Liver (tissue), 8 donors: ENCODE measurements at regions not wholly inside any gene's neighbourhood (a gene's known extent, or its start where the extent isn't known, plus 50 kb on each side); places are given as distances from the start of the nearest gene placed in this dataset.

Source experiments
- DNase-seq: peaks from one replicate; pipeline ENCODE4 v3.0.0-alpha.2; 2017; ENCODE audit warnings: low spot score
- H3K27ac ChIP-seq, 2 donors: one replicate each; pipeline ENCODE4 v1.7.0; 2013; ENCODE audit warnings: inconsistent platforms in 2 of 2, low read length in 2 of 2, control low read depth in 1 of 2, low read depth in 1 of 2, mild to moderate bottlenecking in 1 of 2
- H3K27me3 ChIP-seq, 4 donors: one replicate each; pipeline versions ENCODE4 v1.6.1 to v1.7.0; 2013; ENCODE audit warnings: low read length in 3 of 4, inconsistent platforms in 1 of 4, mild to moderate bottlenecking in 1 of 4, moderate library complexity in 1 of 4; ENCODE audit not compliant: control insufficient read depth in 4 of 4, insufficient read depth in 4 of 4
- H3K36me3 ChIP-seq, 4 donors: one replicate each; pipeline versions ENCODE4 v1.6.1 to v1.7.0; 2013; ENCODE audit warnings: low read length in 3 of 4, mild to moderate bottlenecking in 3 of 4, low read depth in 1 of 4, moderate library complexity in 1 of 4; ENCODE audit not compliant: control insufficient read depth in 4 of 4, insufficient read depth in 3 of 4
- H3K4me1 ChIP-seq, 4 donors: one replicate each; pipeline versions ENCODE4 v1.6.1 to v1.7.0; 2013; ENCODE audit warnings: low read length in 3 of 4, mild to moderate bottlenecking in 3 of 4, moderate library complexity in 1 of 4; ENCODE audit not compliant: control insufficient read depth in 4 of 4, insufficient read depth in 4 of 4
- H3K4me3 ChIP-seq, 3 donors: one replicate each; pipeline versions ENCODE4 v1.6.1 to v1.7.0; 2013; ENCODE audit warnings: low read length in 3 of 3, control low read depth in 1 of 3, low read depth in 1 of 3, mild to moderate bottlenecking in 1 of 3
- H3K9ac ChIP-seq, 2 donors: one replicate each; pipeline ENCODE4 v1.7.0; 2013; ENCODE audit warnings: low read length in 2 of 2, mild to moderate bottlenecking in 2 of 2, moderate library complexity in 2 of 2, control low read depth in 1 of 2, low read depth in 1 of 2
- H3K9me3 ChIP-seq, 4 donors: one replicate each; pipeline versions ENCODE4 v1.6.1 to v1.7.0; 2013; ENCODE audit warnings: low read length in 3 of 4; ENCODE audit not compliant: control insufficient read depth in 4 of 4
- CTCF ChIP-seq: fragments of 150-350 bp; IDR thresholded peaks from 2 replicates; pipeline ENCODE4 v1.5.1; 2017; ENCODE audit warnings: improper control_type of control experiment, low read depth, low read length; ENCODE audit not compliant: missing input control
- EGR1 ChIP-seq, 2 donors: IDR thresholded peaks; 2 replicates each; pipeline ENCODE4 v1.6.1; 2016 to 2018; ENCODE audit warnings: antibody characterized with exemption in 2 of 2, low read depth in 2 of 2
- FOXA1 ChIP-seq: IDR thresholded peaks from 2 replicates; pipeline ENCODE4 v1.6.1; 2016; ENCODE audit warnings: antibody characterized with exemption
- FOXA2 ChIP-seq: IDR thresholded peaks from 2 replicates; pipeline ENCODE4 v1.6.1; 2016; ENCODE audit warnings: antibody characterized with exemption
- GABPA ChIP-seq, 2 donors: IDR thresholded peaks in 1 of 2; conservative IDR thresholded peaks in 1 of 2; 2 replicates each; pipeline ENCODE4 v1.6.1; 2016; ENCODE audit warnings: antibody characterized with exemption in 2 of 2, mild to moderate bottlenecking in 1 of 2, moderate library complexity in 1 of 2
- HNF4A ChIP-seq, 2 donors: conservative IDR thresholded peaks; 2 replicates each; pipeline ENCODE4 v1.6.1; 2016; ENCODE audit warnings: antibody characterized with exemption in 2 of 2, mild to moderate bottlenecking in 2 of 2
- HNF4G ChIP-seq: IDR thresholded peaks from 2 replicates; pipeline ENCODE4 v1.6.1; 2016; ENCODE audit warnings: antibody characterized with exemption
- JUND ChIP-seq, 2 donors: IDR thresholded peaks; 2 replicates each; pipeline ENCODE4 v1.6.1; 2016; ENCODE audit warnings: antibody characterized with exemption in 2 of 2
- MAX ChIP-seq: IDR thresholded peaks from 2 replicates; pipeline ENCODE4 v1.6.1; 2016; ENCODE audit warnings: antibody characterized with exemption
- NR2F2 ChIP-seq: IDR thresholded peaks from 2 replicates; pipeline ENCODE4 v1.6.1; 2016; ENCODE audit warnings: antibody characterized with exemption
- RAD21 ChIP-seq, 2 donors: IDR thresholded peaks; 2 replicates each; pipeline ENCODE4 v1.6.1; 2016; ENCODE audit warnings: antibody characterized with exemption in 2 of 2, mild to moderate bottlenecking in 2 of 2
- REST ChIP-seq: IDR thresholded peaks from 2 replicates; pipeline ENCODE4 v1.6.1; 2016; ENCODE audit warnings: antibody characterized with exemption, mild to moderate bottlenecking
- RXRA ChIP-seq, 2 donors: IDR thresholded peaks; 2 replicates each; pipeline ENCODE4 v1.6.1; 2017 to 2018; ENCODE audit warnings: antibody characterized with exemption in 2 of 2, mild to moderate bottlenecking in 1 of 2
- SP1 ChIP-seq: IDR thresholded peaks from 2 replicates; pipeline ENCODE4 v1.6.1; 2018; ENCODE audit warnings: antibody characterized with exemption, mild to moderate bottlenecking
- TAF1 ChIP-seq: conservative IDR thresholded peaks from 2 replicates; pipeline ENCODE4 v1.6.1; 2016; ENCODE audit warnings: antibody characterized with exemption, mild to moderate bottlenecking
- YY1 ChIP-seq: IDR thresholded peaks from 2 replicates; pipeline ENCODE4 v1.6.1; 2016; ENCODE audit warnings: antibody characterized with exemption, mild to moderate bottlenecking
- WGBS: extraction: QIAGEN DNeasy Blood & Tissue Kit; methylation state at CpG from one replicate; pipeline ENCODE4 v1.1.7; 2013; 5-methylcytosine and 5-hydroxymethylcytosine counted together
- TF ChIP-seq, protein P1 (sequence below): IDR thresholded peaks from 2 replicates; pipeline ENCODE4 v1.6.1; 2016; ENCODE audit warnings: antibody characterized with exemption
- TF ChIP-seq, protein P2 (sequence below): IDR thresholded peaks from 2 replicates; pipeline ENCODE4 v1.6.1; 2016; ENCODE audit warnings: antibody characterized with exemption
- donor health status: healthy.
- donor health status: healthy.
- donor health status: healthy.
- donor health status: healthy.
- donor health status: healthy.

DNA sequence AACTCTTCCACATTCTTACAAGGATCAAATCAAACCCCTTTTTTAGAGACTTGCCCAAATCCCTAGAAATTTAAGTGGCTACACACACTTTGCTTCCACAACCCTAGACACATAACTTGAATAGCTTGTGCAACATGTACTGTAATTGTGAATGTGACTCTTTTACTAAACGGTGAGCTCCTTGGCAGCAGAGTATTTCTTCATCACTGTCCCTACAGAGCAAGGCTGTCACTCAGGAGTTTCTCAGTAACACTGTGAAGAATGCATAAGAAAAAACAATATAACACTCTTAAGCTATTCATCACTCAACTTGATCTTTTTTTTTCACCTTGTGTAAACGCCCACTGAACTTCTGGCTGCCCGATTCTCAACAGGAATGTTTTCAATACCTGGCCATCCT is 53.8 kb upstream of the ADAMTS18 start:
- no peak for TF ChIP-seq TAF1
- TF ChIP-seq YY1 = no peak
- TF ChIP-seq, protein P1, sequence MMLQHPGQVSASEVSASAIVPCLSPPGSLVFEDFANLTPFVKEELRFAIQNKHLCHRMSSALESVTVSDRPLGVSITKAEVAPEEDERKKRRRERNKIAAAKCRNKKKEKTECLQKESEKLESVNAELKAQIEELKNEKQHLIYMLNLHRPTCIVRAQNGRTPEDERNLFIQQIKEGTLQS = no peak
- no peak for TF ChIP-seq JUND (IDR thresholded peaks at IDR 0.05)
- TF ChIP-seq RAD21 (IDR thresholded peaks at IDR 0.05) = no peak
- no peak for TF ChIP-seq FOXA2
- no peak for TF ChIP-seq HNF4A (conservative IDR thresholded peaks at IDR 0.05)
- TF ChIP-seq NR2F2 = no peak
- TF ChIP-seq EGR1 (IDR thresholded peaks at IDR 0.05; ENCODE audit: low read depth in 2 of 2) = no peak
- no peak for TF ChIP-seq HNF4G
- TF ChIP-seq SP1 = no peak
- TF ChIP-seq REST = no peak
- TF ChIP-seq FOXA1 = no peak
- DNase-seq = no peak
- peaks cover 0 to 2% (median 0%) of the 10 kb centered on the region in 4 donors for H3K9me3 ChIP-seq
- H3K4me1 ChIP-seq = no peaks in the 10 kb centered on the region
- peaks cover 0 to 3% (median 0%) of the 10 kb centered on the region in 4 donors for H3K27me3 ChIP-seq
- no peak overlapping the region for H3K4me3 ChIP-seq
- no peak overlapping the region for H3K9ac ChIP-seq
- no peak overlapping the region for H3K27ac ChIP-seq
- 45% methylated on average over 3 of the region's 3 CpGs for WGBS
- H3K36me3 ChIP-seq = no peaks in the 10 kb centered on the region

DNA sequence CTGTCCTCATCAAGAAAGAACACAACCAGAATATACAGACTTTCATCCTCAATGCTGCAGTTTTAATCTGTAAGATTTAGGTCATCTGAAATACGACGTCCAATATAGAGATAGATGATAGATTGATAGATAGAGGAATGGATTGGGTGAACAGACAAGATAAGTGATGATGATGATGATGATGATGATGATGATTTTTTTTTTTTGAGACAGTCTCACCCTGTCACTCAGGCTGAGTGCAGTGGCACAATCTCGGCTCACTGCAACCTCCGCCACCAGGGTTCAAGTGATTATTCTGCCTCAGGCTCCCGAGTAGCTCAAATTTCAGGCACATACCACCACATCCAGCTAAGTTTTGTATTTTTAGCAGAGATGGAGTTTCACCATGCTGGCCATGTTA is 56.3 kb upstream of the ADAMTS18 start:
- Histone ChIP-seq H3K9ac (no peak overlapping the region), H3K27me3 (no peaks in the 10 kb centered on the region), H3K36me3 (no peaks in the 10 kb centered on the region), H3K4me1 (no peaks in the 10 kb centered on the region), H3K4me3 (no peak overlapping the region), H3K27ac (no peak overlapping the region), H3K9me3 (peaks cover 0 to 2% (median 0%) of the 10 kb centered on the region in 4 donors)
- no peak for DNase-seq
- TF ChIP-seq JUND (IDR thresholded peaks at IDR 0.05) = no peak
- no peak for TF ChIP-seq TAF1
- TF ChIP-seq RXRA (IDR thresholded peaks at IDR 0.05) = no peak
- WGBS = 84% methylated on average over 5 of the region's 5 CpGs

- TF ChIP-seq SP1 = no peak
- no peak for TF ChIP-seq JUND (IDR thresholded peaks at IDR 0.05)
- TF ChIP-seq HNF4A (conservative IDR thresholded peaks at IDR 0.05) = no peak
- TF ChIP-seq EGR1 (IDR thresholded peaks at IDR 0.05; ENCODE audit: low read depth in 2 of 2) = no peak
- TF ChIP-seq NR2F2 = no peak
- no peak for TF ChIP-seq TAF1
- no peak for TF ChIP-seq GABPA (IDR thresholded peaks at IDR 0.05 in 1 of 2, conservative IDR thresholded peaks at IDR 0.05 in 1 of 2)
- no peak for TF ChIP-seq FOXA1
- TF ChIP-seq MAX = no peak
- TF ChIP-seq, protein P2, sequence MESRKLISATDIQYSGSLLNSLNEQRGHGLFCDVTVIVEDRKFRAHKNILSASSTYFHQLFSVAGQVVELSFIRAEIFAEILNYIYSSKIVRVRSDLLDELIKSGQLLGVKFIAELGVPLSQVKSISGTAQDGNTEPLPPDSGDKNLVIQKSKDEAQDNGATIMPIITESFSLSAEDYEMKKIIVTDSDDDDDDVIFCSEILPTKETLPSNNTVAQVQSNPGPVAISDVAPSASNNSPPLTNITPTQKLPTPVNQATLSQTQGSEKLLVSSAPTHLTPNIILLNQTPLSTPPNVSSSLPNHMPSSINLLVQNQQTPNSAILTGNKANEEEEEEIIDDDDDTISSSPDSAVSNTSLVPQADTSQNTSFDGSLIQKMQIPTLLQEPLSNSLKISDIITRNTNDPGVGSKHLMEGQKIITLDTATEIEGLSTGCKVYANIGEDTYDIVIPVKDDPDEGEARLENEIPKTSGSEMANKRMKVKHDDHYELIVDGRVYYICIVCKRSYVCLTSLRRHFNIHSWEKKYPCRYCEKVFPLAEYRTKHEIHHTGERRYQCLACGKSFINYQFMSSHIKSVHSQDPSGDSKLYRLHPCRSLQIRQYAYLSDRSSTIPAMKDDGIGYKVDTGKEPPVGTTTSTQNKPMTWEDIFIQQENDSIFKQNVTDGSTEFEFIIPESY = no peak
- TF ChIP-seq YY1 = no peak
- no peak for TF ChIP-seq HNF4G
- TF ChIP-seq, protein P1 = no peak
- no peak for TF ChIP-seq RAD21 (IDR thresholded peaks at IDR 0.05)
- TF ChIP-seq FOXA2 = no peak
- no peak for TF ChIP-seq CTCF
- H3K4me3 ChIP-seq = no peak overlapping the region
- no peak overlapping the region for H3K27ac ChIP-seq
- H3K27me3 ChIP-seq = no peaks in the 10 kb centered on the region
- H3K9ac ChIP-seq = no peak overlapping the region
- 56% methylated on average over 2 of the region's 2 CpGs for WGBS
- H3K9me3 ChIP-seq = no peaks in the 10 kb centered on the region
- H3K36me3 ChIP-seq = no peaks in the 10 kb centered on the region
- no peaks in the 10 kb centered on the region for H3K4me1 ChIP-seq
- DNase-seq = no peak
Observed at GRCh38 chr16:77496934-77497333, 62.1 kb upstream of the ADAMTS18 start.
